Activated CD8-positive, alpha-beta memory T cell treated with anti-CD3 and anti-CD28 coated beads, Interleukin-2, amount 10 ng/mL, durations not matched to agents 7 days and 5 days (primary cell): ENCODE measurements at regions not wholly inside any gene's neighbourhood (a gene's known extent, or its start where the extent isn't known, plus 50 kb on each side); places are given as distances from the start of the nearest gene placed in this dataset.

Experiments
- ATAC-seq: fragments of 150-1000 bp; cut with Tn5 transposase; one replicate; pipeline ENCODE4 v1.10.0; 2021; ENCODE audit warnings: moderate library complexity
- CTCF ChIA-PET: fragments of 350-600 bp; sonication (Branson Sonifier 250); formaldehyde crosslinking; loops from one replicate; lab custom pipeline; 2021; ENCODE audit warnings: antibody characterized with exemption; lab: Charles Lee
- DNase-seq: peaks from one replicate; pipeline ENCODE4 v3.0.0-alpha.2; 2020
- H3K27ac Mint-ChIP-seq: one replicate; pipeline ENCODE4 v1.8.0; 2021; ENCODE audit warnings: mild to moderate bottlenecking, mixed read lengths
- H3K27me3 Mint-ChIP-seq: one replicate; pipeline ENCODE4 v1.8.0; 2021; ENCODE audit warnings: mixed read lengths
- H3K36me3 Mint-ChIP-seq: one replicate; pipeline ENCODE4 v1.8.0; 2021; ENCODE audit warnings: mild to moderate bottlenecking, mixed read lengths
- H3K4me1 Mint-ChIP-seq: one replicate; pipeline ENCODE4 v1.8.0; 2021; ENCODE audit warnings: mixed read lengths
- H3K4me3 Mint-ChIP-seq: one replicate; pipeline ENCODE4 v1.8.0; 2021; ENCODE audit warnings: mild to moderate bottlenecking, moderate library complexity, mixed read lengths
- H3K9me3 Mint-ChIP-seq: one replicate; pipeline ENCODE4 v1.8.0; 2022; ENCODE audit warnings: low read depth, mixed read lengths

- no peak overlapping the region for H3K27ac Mint-ChIP-seq
- no peaks in the 10 kb centered on the region for H3K27me3 Mint-ChIP-seq
- H3K4me3 Mint-ChIP-seq: no peak overlapping the region
- no peak for ATAC-seq
- no peaks in the 10 kb centered on the region for H3K4me1 Mint-ChIP-seq
- H3K36me3 Mint-ChIP-seq: no peaks in the 10 kb centered on the region
- CTCF ChIA-PET: no interaction called here
- peaks cover 10% of the 10 kb centered on the region for H3K9me3 Mint-ChIP-seq
- no peak for DNase-seq
These were observed 728.3 kb downstream of the GBE1 start for GRCh38 chr3:81033185-81033584.

- Mint-ChIP-seq H3K4me1 (no peaks in the 10 kb centered on the region), H3K4me3 (no peak overlapping the region), H3K36me3 (no peaks in the 10 kb centered on the region), H3K9me3 (peaks cover 12% of the 10 kb centered on the region), H3K27me3 (no peaks in the 10 kb centered on the region), H3K27ac (no peak overlapping the region)
- ATAC-seq: no peak
- CTCF ChIA-PET: no interaction called here
- DNase-seq: no peak
These were observed 731.6 kb downstream of the GBE1 start for GRCh38 chr3:81029861-81030260.

DNA sequence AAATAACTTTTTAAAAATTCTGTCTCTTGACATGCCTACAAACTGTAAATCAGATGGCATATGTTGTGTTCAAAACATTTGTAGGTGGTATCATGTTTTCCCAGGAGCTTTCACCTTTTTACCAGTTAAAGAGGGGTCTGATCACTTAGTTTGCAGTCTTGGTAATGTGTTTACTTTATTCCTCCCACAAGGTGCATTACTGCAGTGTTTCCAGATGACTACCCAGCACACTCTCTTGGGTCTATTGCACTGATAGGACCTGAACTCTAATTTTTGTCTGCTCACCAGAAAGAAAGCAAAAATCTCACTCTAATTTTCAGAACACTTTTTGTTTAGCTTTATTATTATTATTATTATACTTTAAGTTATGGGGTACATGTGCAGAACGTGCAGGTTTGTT lies 734.1 kb downstream of the GBE1 start:
- Mint-ChIP-seq H3K27ac (no peak overlapping the region), H3K4me1 (no peaks in the 10 kb centered on the region), H3K27me3 (no peaks in the 10 kb centered on the region), H3K4me3 (no peak overlapping the region), H3K9me3 (peaks cover 4% of the 10 kb centered on the region), H3K36me3 (no peaks in the 10 kb centered on the region)
- DNase-seq (no peak), ATAC-seq (no peak)
- CTCF ChIA-PET: no interaction called here

GRCh38 chr3:81024560-81024959 lies 736.9 kb downstream of the GBE1 start:
- no peak for ATAC-seq
- H3K27ac Mint-ChIP-seq: no peak overlapping the region
- no peak overlapping the region for H3K4me3 Mint-ChIP-seq

GRCh38 chr3:81022339-81022738 lies 739.1 kb downstream of the GBE1 start:
- Mint-ChIP-seq H3K36me3 (no peaks in the 10 kb centered on the region), H3K27ac (no peak overlapping the region), H3K27me3 (no peaks in the 10 kb centered on the region), H3K4me1 (no peaks in the 10 kb centered on the region), H3K4me3 (no peak overlapping the region), H3K9me3 (peaks cover 2% of the 10 kb centered on the region)
- ATAC-seq (no peak), DNase-seq (no peak)
- CTCF ChIA-PET: no interaction called here

More at GRCh38 chr3:81024560-81024959, 736.9 kb downstream of the GBE1 start:
- Mint-ChIP-seq H3K27me3 (no peaks in the 10 kb centered on the region), H3K9me3 (peaks cover 4% of the 10 kb centered on the region), H3K36me3 (no peaks in the 10 kb centered on the region), H3K4me1 (no peaks in the 10 kb centered on the region)
- CTCF ChIA-PET: no interaction called here
- no peak for DNase-seq

- no peak overlapping the region for H3K27ac Mint-ChIP-seq
- CTCF ChIA-PET: no interaction called here
- no peak for DNase-seq
- no peak for ATAC-seq
- H3K4me1 Mint-ChIP-seq: no peaks in the 10 kb centered on the region
- H3K4me3 Mint-ChIP-seq: no peak overlapping the region
- no peaks in the 10 kb centered on the region for H3K36me3 Mint-ChIP-seq
- no peaks in the 10 kb centered on the region for H3K27me3 Mint-ChIP-seq
- H3K9me3 Mint-ChIP-seq: peaks cover 5% of the 10 kb centered on the region
These were observed 748.1 kb downstream of the GBE1 start for GRCh38 chr3:81013360-81013759.

DNA sequence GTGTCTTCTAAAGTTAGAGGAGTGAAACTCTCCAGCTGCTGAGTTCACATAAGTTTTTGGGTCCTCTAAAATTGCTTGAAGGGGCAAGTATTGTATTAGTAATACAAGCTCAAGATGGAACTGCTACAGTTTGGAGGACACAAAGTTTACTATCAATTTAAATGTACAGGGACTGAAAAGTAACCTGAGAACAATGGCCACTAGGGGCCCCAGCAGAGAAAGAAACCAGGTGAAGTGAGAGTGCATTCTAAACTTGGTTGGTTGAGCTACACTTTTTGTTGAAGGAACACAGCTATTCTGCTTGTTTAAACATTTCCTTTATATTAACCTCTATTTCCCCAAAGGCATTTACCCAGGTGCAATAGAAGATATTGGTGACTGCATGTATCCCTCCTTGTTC lies 755.5 kb downstream of the GBE1 start:
- ATAC-seq (no peak), DNase-seq (no peak)
- Mint-ChIP-seq H3K9me3 (peaks cover 6% of the 10 kb centered on the region), H3K4me1 (no peaks in the 10 kb centered on the region), H3K36me3 (no peaks in the 10 kb centered on the region), H3K27ac (no peak overlapping the region), H3K27me3 (no peaks in the 10 kb centered on the region), H3K4me3 (no peak overlapping the region)
- CTCF ChIA-PET: no interaction called here

DNA sequence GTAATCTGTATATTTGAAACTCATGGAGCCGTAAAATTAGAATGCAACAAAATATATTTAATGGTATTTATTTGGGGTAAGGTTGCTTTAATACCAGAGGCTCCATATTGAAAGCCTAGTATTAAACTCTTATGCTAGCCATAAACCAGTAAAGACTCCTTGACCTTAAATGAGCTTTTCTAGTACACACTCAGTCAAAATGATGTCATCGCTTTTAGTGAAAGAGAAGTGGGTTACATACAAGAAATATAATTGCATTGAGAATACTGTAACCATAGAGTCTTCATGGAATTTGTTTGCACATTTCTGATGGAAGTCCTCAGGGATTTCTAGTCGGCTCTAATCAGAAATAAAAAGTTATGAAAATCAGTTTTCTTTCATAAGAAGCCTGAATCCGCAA lies 757.6 kb downstream of the GBE1 start:
- CTCF ChIA-PET: no interaction called here
- H3K9me3 Mint-ChIP-seq: peaks cover 6% of the 10 kb centered on the region
- ATAC-seq: no peak
- H3K27me3 Mint-ChIP-seq: no peaks in the 10 kb centered on the region
- H3K4me1 Mint-ChIP-seq: no peaks in the 10 kb centered on the region
- H3K36me3 Mint-ChIP-seq: no peaks in the 10 kb centered on the region
- no peak overlapping the region for H3K27ac Mint-ChIP-seq
- no peak for DNase-seq
- no peak overlapping the region for H3K4me3 Mint-ChIP-seq

DNA sequence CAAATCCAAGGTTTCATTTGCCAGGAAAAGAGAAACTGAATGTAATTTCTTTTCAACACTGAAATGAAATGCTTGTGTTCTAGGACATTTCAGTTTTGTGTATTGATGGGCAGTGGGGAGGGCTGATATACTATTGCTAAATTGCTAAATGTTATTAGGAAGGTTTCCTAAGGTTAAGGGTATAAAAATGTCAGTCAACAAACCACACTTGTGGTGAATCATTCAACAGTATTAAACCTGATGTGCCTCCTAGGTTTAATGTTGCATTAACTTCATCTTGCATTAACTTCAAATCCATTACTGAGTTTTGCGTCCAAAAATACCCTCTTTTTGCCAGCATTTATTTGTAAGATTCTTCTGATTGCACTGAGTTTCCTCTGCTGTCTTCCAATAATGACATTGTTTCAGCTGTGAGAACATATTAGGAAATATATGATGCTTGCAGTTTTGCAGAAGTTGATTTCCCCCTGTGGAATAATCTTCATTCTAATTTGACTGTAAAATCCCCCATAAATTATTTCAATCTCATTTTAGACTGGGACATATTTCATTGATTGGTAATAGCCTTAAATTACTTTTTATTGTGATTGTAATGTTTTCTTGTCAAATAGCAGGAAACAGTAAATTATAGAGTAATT lies 758.3 kb downstream of the GBE1 start:
- ATAC-seq (no peak), DNase-seq (no peak)
- Mint-ChIP-seq H3K4me3 (no peak overlapping the region), H3K36me3 (no peaks in the 10 kb centered on the region), H3K4me1 (no peaks in the 10 kb centered on the region), H3K27ac (no peak overlapping the region), H3K27me3 (no peaks in the 10 kb centered on the region), H3K9me3 (peaks cover 4% of the 10 kb centered on the region)
- CTCF ChIA-PET: no interaction called here

DNA sequence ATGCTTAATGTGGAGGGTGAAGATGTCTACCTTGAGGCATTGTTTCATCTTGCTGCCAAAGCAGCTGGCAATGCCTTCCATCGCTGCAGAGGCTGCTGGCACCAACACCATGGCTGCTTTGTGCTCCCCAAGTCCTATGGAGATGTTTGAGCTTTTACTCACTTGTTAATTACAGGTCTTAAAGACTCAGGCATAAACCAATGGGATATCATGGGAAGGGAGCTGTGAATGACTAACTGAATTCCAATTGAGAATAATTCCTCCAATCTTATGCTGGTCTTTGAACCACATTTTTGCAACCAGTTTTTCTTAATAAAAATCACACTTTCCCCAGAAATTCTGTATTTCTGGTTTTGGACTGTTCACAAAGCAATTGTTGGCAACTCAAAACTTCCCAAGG lies 762.0 kb downstream of the GBE1 start:
- peaks cover 4% of the 10 kb centered on the region for H3K9me3 Mint-ChIP-seq
- CTCF ChIA-PET: no interaction called here
- no peaks in the 10 kb centered on the region for H3K4me1 Mint-ChIP-seq
- H3K27me3 Mint-ChIP-seq: no peaks in the 10 kb centered on the region
- H3K4me3 Mint-ChIP-seq: no peak overlapping the region
- no peak for ATAC-seq
- no peak overlapping the region for H3K27ac Mint-ChIP-seq
- DNase-seq: no peak
- H3K36me3 Mint-ChIP-seq: no peaks in the 10 kb centered on the region

- CTCF ChIA-PET: no interaction called here
- H3K9me3 Mint-ChIP-seq: peaks cover 4% of the 10 kb centered on the region
- H3K4me3 Mint-ChIP-seq: no peak overlapping the region
- no peaks in the 10 kb centered on the region for H3K27me3 Mint-ChIP-seq
- H3K27ac Mint-ChIP-seq: no peak overlapping the region
- ATAC-seq (no peak), DNase-seq (no peak)
- H3K36me3 Mint-ChIP-seq: no peaks in the 10 kb centered on the region
- no peaks in the 10 kb centered on the region for H3K4me1 Mint-ChIP-seq
These were observed 763.4 kb downstream of the GBE1 start for GRCh38 chr3:80998022-80998421.

GRCh38 chr3:80997622-80998021 lies 763.8 kb downstream of the GBE1 start:
- DNase-seq (no peak), ATAC-seq (no peak)
- no peak overlapping the region for H3K27ac Mint-ChIP-seq
- CTCF ChIA-PET: no interaction called here
- H3K4me1 Mint-ChIP-seq: no peaks in the 10 kb centered on the region
- no peaks in the 10 kb centered on the region for H3K36me3 Mint-ChIP-seq
- H3K4me3 Mint-ChIP-seq: no peak overlapping the region
- no peaks in the 10 kb centered on the region for H3K27me3 Mint-ChIP-seq
- H3K9me3 Mint-ChIP-seq: peaks cover 4% of the 10 kb centered on the region

GRCh38 chr3:80994767-80995166 lies 766.7 kb downstream of the GBE1 start:
- Mint-ChIP-seq H3K36me3 (no peaks in the 10 kb centered on the region), H3K4me3 (no peak overlapping the region), H3K27ac (no peak overlapping the region), H3K4me1 (no peaks in the 10 kb centered on the region), H3K27me3 (no peaks in the 10 kb centered on the region), H3K9me3 (peaks cover 6% of the 10 kb centered on the region)
- ATAC-seq (no peak), DNase-seq (no peak)
- CTCF ChIA-PET: no interaction called here

DNA sequence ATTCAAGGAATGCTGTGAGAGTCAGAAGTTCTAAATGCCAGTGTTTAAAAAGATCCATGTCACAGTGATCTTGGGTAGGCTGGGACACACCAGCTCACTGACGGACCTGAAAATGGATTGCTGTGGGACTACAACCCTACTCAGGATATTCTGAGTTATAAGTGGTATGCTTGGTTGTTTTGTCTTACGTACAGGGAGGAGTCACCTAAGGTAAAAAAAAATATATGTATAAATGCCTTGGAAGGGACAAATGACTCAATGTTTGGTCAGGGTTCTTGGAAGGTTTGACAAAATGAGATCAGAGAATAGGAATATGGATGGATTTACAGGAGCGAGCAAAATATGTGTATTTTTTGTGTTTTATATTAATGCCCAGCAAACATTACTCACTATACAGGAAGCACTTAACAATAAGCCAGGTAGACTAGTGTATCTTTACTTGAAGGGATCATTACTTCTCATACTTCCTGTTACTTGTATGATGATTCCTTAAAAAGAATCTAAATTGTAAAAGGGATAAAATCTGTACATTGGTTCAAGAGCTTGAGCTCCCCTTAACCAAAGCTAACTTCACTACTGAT lies 767.3 kb downstream of the GBE1 start:
- CTCF ChIA-PET: no interaction called here
- no peaks in the 10 kb centered on the region for H3K4me1 Mint-ChIP-seq
- H3K4me3 Mint-ChIP-seq: no peak overlapping the region

More for the DNA sequence above, 767.3 kb downstream of the GBE1 start:
- H3K27me3 Mint-ChIP-seq: no peaks in the 10 kb centered on the region
- no peak for DNase-seq
- peaks cover 6% of the 10 kb centered on the region for H3K9me3 Mint-ChIP-seq
- no peaks in the 10 kb centered on the region for H3K36me3 Mint-ChIP-seq
- no peak overlapping the region for H3K27ac Mint-ChIP-seq
- ATAC-seq: no peak
